PFSK-1 (cell line): ENCODE measurements at regions not wholly inside any gene's neighbourhood (a gene's known extent, or its start where the extent isn't known, plus 50 kb on each side); places are given as distances from the start of the nearest gene placed in this dataset.

Experiments
- FOXP2 ChIP-seq: optimal IDR thresholded peaks from 2 replicates; pipeline ENCODE3; 2011; ENCODE audit warnings: borderline replicate concordance, control low read depth, inconsistent platforms; ENCODE audit not compliant: insufficient read depth; ENCODE audit errors: extremely low read length, extremely low read depth
- POLR2AphosphoS5 ChIP-seq: IDR thresholded peaks from 2 replicates; pipeline ENCODE4 v1.6.1; 2012; ENCODE audit warnings: low read depth, mild to moderate bottlenecking, control low read depth, low read length, moderate library complexity
- REST ChIP-seq, 2 experiments: IDR thresholded peaks; 2 replicates each; pipeline versions ENCODE4 v1.6.1 to v1.8.0; 2011 to 2012; ENCODE audit warnings: low read depth in 2 of 2, low read length in 2 of 2, control low read depth in 1 of 2, inconsistent platforms in 1 of 2, mild to moderate bottlenecking in 1 of 2, moderate library complexity in 1 of 2; ENCODE audit not compliant: insufficient read depth in 1 of 2
- SIN3A ChIP-seq: IDR thresholded peaks from 2 replicates; pipeline ENCODE4 v1.6.1; 2012; ENCODE audit warnings: mild to moderate bottlenecking, low read length, moderate library complexity, borderline replicate concordance; ENCODE audit not compliant: insufficient read depth
- TAF1 ChIP-seq: IDR thresholded peaks from 2 replicates; pipeline ENCODE4 v1.6.1; 2012; ENCODE audit warnings: low read length, control low read depth, borderline replicate concordance; ENCODE audit not compliant: insufficient read depth

- no peak for TF ChIP-seq FOXP2
- no peak for TF ChIP-seq SIN3A
- TF ChIP-seq TAF1 = no peak
- no peak for TF ChIP-seq REST (IDR thresholded peaks at IDR 0.05; ENCODE audit: insufficient read depth in 1 of 2, low read depth in 2 of 2, low read length in 2 of 2)
- no peak for TF ChIP-seq POLR2AphosphoS5
Measured at GRCh38 chr2:12665334-12665733, 51.4 kb upstream of the TRIB2 start.

GRCh38 chr2:12666445-12666844, 50.3 kb upstream of the TRIB2 start:
- TF ChIP-seq SIN3A (no peak), POLR2AphosphoS5 (no peak), REST (IDR thresholded peaks at IDR 0.05; ENCODE audit: insufficient read depth in 1 of 2, low read depth in 2 of 2, low read length in 2 of 2) (no peak)
